GM21381 (cell line): ENCODE measurements at regions not wholly inside any gene's neighbourhood (a gene's known extent, or its start where the extent isn't known, plus 50 kb on each side); places are given as distances from the start of the nearest gene placed in this dataset.

Experiments
- ATAC-seq: cut with Tn5 transposase; IDR thresholded peaks from one replicate; pipeline ENCODE4 v1.9.1; 2021; ENCODE audit warnings: mild to moderate bottlenecking, moderate library complexity; ENCODE audit not compliant: unreplicated experiment

GRCh38 chr1:87760654-87761053 lies 432.0 kb downstream of the LMO4 start:
- ATAC-seq = no peak

DNA sequence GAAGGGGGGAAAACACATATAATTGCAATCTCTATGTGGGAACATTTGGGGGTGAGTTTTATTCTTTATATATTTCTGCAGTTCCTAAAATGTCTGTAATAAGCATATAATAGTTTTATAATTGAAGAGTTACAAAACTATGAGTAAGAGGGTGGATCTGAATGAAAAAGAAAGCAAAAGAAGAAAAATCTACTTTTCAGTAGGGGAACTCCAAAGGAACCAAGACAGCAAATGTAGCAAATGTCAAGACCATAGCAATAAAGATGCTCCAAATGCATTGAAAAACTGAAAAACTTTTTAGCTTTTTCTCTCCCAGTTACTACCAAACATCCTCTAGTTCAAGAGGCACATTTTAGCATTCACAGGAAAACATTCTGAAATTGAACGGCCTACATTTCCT lies 434.8 kb downstream of the LMO4 start:
- ATAC-seq = no peak

GRCh38 chr1:87765057-87765680 lies 436.5 kb downstream of the LMO4 start:
- ATAC-seq = no peak

DNA sequence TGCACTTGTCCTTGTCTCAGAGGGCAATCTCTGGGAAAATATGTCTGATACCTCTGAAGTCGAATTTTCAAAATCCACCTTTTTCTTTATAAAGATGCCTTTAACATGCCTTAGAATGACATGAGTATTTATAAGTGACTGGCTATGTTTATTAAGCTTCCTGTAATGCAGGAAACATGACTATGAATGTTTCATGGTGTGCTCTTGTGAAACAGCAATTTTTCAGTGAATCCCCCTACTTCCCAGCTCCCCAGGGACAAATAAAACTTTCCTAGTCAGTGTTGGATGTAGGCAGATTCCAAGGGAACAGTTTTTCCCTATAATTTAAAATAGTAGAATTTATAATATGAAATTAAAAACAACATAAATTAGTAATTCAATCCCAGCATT lies 437.0 kb downstream of the LMO4 start:
- ATAC-seq = no peak

DNA sequence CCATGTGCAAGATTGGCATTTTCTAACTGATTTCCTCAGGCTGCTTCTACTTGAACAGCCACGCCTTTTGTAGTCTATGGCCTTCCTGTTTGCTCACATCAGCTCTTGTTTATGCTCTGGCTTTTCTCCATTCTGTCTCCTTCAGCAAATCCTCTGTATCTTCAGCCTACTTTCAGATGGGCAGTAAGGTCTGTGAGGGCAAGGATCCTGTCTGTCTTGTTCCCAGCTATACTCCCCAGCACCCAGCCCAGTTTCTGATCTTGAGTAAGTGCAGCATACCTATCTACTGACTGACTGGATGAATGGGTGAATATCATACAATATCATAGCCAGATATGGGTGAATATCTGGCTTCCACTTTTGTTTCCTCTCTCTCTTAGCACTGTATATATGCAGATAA lies 438.1 kb downstream of the LMO4 start:
- no peak for ATAC-seq

GRCh38 chr1:87778896-87779295 lies 450.2 kb downstream of the LMO4 start:
- ATAC-seq = no peak

DNA sequence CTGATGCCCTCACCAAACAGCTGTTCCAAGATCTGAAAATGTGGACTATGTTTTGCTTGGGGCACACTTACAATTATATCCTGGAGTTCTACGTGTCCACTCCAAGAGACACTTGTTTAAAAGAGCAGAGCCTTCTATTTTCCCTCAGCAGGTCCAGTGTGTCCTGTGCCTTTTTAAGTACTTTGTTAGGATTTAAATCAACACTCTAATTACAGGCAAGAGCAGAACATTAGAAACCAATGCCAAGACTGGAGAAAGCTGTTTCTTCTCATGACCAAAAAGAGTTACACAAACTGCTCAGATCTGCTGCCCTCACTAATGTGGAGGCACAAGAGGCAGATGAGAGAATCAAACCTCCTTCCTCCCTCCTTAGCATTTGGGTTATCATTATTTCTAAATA lies 452.9 kb downstream of the LMO4 start:
- no peak for ATAC-seq

- ATAC-seq = no peak
Observed at GRCh38 chr1:87783315-87783714, 454.6 kb downstream of the LMO4 start.

DNA sequence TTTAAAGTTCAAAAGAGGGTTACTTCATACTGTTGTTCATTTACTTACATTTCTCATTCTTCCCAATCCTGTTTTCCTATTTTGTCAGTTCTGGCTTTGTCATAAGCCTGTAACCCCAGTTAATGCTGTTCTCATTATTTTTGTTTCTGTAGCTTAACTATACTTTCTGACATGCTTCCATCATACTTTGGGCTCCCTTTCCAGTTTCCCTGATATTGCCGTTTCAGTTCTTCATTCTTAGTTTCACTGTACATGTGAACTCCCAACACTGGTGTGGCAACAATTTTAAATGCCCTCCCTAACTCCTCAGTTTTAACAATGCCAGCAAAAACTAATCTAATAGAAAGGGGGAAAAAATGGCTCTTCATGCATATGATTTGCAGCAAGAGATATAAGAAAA lies 456.7 kb downstream of the LMO4 start:
- ATAC-seq = no peak

DNA sequence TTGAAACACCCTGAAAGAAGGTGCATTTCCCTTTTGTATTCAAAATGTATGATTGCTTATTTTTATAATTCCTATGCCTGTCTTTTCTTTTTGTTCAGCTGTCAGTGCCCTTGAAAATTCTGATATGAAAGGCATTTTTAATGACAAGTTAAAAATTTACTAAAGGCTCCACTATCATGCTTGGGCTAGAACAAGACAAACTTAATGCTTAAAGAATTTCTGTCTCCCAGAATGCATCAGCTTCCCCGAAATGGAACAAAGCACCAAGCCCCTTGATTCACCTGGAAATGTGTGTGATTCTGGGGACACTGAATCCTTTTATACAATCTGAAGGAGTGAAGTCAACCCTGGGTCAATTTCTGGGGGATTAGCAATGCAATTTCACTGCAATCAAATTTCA lies 457.5 kb downstream of the LMO4 start:
- ATAC-seq = no peak

GRCh38 chr1:87786861-87787545 lies 458.3 kb downstream of the LMO4 start:
- no peak for ATAC-seq

GRCh38 chr1:87787551-87787950 lies 458.9 kb downstream of the LMO4 start:
- ATAC-seq = no peak

DNA sequence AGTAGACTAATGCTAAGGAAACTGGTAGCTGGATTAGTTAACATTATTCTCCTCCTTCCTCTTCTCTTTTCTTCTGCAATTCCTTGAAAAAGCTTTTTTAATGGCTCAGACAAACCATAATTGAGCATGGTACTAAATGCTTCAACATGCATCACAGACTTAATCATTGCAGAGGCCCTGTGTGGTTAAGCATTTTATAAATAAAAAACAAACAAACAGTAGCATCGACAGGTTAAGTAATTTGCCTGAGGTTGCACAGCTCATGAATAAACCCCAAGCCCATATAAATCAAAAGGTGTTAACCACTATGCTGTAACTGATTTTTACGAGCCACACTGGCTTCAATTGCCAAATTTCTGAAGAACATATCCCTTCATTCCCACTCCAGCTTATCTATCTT lies 462.1 kb downstream of the LMO4 start:
- ATAC-seq = no peak

GRCh38 chr1:87791931-87792740 lies 463.5 kb downstream of the LMO4 start:
- ATAC-seq = no peak

DNA sequence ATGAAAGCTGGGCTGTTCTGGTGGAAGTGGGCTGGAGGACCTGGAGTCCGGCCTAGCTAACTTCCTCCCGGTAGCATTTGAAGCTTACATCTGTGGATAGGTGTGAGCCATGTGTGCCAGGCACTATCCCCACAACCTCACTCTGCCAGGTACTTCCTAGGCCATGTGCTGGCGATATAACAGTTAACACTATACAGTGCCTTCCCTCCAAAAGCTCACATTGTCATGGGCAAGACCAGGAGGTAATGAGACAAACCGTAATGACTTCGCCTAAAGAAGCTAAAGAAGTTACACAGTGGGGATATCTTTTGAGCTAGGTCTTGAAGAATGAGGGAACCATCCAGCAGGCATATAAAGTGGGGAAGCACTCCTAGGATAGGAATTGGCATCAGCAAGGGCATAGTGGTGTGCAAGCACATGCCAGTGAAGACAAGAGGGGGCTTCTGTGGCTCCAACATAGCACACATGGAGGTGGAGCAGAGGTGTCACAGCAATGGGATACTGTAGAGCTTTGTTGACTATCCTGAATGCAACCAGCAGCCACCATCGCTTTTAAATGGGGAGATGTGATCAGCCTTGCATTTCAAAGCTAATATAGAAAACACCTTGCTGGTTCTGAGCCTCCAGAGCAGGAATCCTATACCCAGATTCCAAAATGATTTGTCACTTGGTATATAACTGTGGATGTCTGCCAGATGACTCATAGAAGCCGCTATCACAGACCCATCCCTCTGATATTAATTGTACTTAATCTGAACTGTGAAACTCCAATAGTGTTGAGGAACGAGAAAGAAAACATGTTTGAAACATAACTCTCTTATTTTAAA lies 466.3 kb downstream of the LMO4 start:
- no peak for ATAC-seq

GRCh38 chr1:87795615-87796337 lies 467.1 kb downstream of the LMO4 start:
- ATAC-seq = no peak

DNA sequence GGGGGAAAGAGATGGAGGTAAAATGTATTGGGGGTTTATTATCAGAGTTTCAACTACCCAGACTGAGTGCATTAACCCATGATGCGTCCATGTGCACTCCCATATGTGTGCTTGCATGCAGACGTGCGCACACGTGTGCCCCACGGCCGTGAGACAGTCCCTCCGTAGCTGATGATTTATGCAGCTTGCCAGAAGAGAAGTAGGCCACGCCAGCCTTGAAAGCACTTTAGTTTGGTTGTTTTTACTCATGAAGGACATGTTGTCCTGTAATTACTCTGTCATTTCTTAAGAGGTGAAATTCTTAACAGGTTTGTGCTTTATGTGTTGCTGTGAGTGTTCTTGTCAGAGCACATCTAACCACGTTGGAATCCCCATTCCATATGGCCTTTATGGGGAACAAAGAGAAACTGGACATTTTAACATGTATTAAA lies 467.8 kb downstream of the LMO4 start:
- ATAC-seq = no peak

GRCh38 chr1:87799451-87799850 lies 470.8 kb downstream of the LMO4 start:
- no peak for ATAC-seq

DNA sequence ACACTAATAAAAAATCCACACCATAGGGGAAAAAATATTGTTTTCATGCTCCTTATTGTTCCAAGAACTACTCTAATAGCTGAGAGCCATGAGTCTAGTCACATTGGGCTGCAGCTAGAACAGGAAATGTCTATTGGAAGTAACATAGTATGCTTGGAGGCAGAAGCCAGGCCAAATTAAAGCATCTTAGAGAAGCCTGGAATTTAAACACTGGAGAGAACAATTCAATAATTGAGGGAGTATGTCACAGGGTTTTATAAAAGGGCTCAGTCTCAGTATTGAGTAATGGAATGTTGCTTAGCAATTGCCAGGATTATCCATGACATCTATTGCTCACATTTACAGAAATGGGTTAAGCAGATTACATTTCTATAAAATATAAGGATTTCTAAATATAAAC lies 471.3 kb downstream of the LMO4 start:
- no peak for ATAC-seq

DNA sequence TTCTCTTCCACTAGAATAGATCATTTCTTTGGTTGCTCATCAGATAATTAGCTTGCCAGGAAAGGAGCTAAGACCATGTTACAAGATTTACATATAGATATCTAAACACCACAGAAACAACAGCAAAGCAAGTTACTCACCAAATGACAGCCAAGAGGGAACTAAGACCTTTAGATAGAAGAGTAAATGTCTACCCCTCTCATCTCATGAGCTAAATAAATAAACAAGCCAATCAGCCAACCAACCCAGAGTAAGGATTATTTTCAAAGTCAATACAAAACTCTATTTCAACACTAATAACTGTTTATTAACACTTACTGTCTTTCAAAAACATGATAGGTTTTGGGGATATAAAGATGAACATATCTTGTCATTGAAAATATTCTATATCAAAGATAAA lies 474.7 kb downstream of the LMO4 start:
- no peak for ATAC-seq

DNA sequence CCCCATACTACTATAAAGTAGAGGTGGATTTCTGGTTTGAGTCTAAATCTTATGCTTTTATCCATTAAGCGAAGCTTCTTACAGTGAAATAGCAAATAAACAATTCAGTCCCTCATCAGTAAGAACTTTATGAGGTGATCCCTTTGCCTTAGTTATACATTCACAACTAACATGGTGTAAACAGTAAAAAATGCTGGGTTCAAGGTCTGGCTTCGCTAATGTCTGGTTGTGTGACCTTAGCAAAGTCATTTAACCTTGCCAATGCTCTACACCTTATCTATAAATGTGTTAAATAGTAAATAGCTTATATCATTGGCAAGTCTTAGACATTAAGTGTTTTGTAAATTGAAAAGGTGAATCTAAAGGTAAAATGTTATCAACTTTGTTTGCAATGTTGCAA lies 475.4 kb downstream of the LMO4 start:
- ATAC-seq = no peak
